ENCODE measurements at regions not wholly inside any gene's neighbourhood (a gene's known extent, or its start where the extent isn't known, plus 50 kb on each side); places are given as distances from the start of the nearest gene placed in this dataset.
A peak's percentile ranks its signal among the peaks of the same experiment; 100 is the strongest.
"Not testable (repeated sequence)": the region's sequence is repeated elsewhere in the genome, so short reads cannot be mapped to it uniquely, and the experiment has no call there.

GRCh38 chr5:120932480-120932879 is 468.4 kb downstream of the PRR16 start:
- DNase-seq (ENCODE audit: insufficient read length, low spot score) (no peak), FAIRE-seq (no peak)
- no peak for TF ChIP-seq CTCF (IDR thresholded peaks at IDR 0.05; ENCODE audit: insufficient read depth, missing control alignments)

GRCh38 chr5:120934031-120934430 is 469.9 kb downstream of the PRR16 start:
- FAIRE-seq: no peak
- no peak for DNase-seq (ENCODE audit: insufficient read length, low spot score)
- TF ChIP-seq CTCF (IDR thresholded peaks at IDR 0.05; ENCODE audit: insufficient read depth, missing control alignments): no peak

- no peak for FAIRE-seq
- TF ChIP-seq CTCF (IDR thresholded peaks at IDR 0.05; ENCODE audit: insufficient read depth, missing control alignments): no peak
- no peak for DNase-seq (ENCODE audit: insufficient read length, low spot score)
Observed at GRCh38 chr5:120936652-120937051, 472.6 kb downstream of the PRR16 start.

GRCh38 chr5:120938604-120939003 is 474.5 kb downstream of the PRR16 start:
- FAIRE-seq (peak; percentile 84), DNase-seq (ENCODE audit: insufficient read length, low spot score) (no peak)
- no peak for TF ChIP-seq CTCF (IDR thresholded peaks at IDR 0.05; ENCODE audit: insufficient read depth, missing control alignments)

- no peak for TF ChIP-seq CTCF (IDR thresholded peaks at IDR 0.05; ENCODE audit: insufficient read depth, missing control alignments)
- FAIRE-seq (no peak), DNase-seq (ENCODE audit: insufficient read length, low spot score) (no peak)
Observed at GRCh38 chr5:120942596-120943350, 478.7 kb downstream of the PRR16 start.

GRCh38 chr5:120949596-120949995 is 485.5 kb downstream of the PRR16 start:
- DNase-seq (ENCODE audit: insufficient read length, low spot score); FAIRE-seq: not testable (repeated sequence)

GRCh38 chr5:120953445-120953844 is 489.3 kb downstream of the PRR16 start:
- not testable (repeated sequence) for DNase-seq (ENCODE audit: insufficient read length, low spot score)

GRCh38 chr5:120954255-120954654 is 490.2 kb downstream of the PRR16 start:
- DNase-seq (ENCODE audit: insufficient read length, low spot score) (no peak), FAIRE-seq (no peak)
- no peak for TF ChIP-seq CTCF (IDR thresholded peaks at IDR 0.05; ENCODE audit: insufficient read depth, missing control alignments)

More at GRCh38 chr5:120953445-120953844, 489.3 kb downstream of the PRR16 start:
- not testable (repeated sequence) for FAIRE-seq

Data from D721Med (cell line).